HCT116 (cell line): ENCODE measurements at regions not wholly inside any gene's neighbourhood (a gene's known extent, or its start where the extent isn't known, plus 50 kb on each side); places are given as distances from the start of the nearest gene placed in this dataset.

Source experiments
- ATAC-seq: fragments of 200-7000 bp; cut with Tn5 transposase; 2 replicates; pipeline ENCODE4 v1.9.1; 2020; ENCODE audit warnings: mild to moderate bottlenecking, moderate library complexity
- BruUV-seq: library from RNA; stranded (reverse); fragments of 400-500 nt; replicated peaks from 2 replicates; lab custom pipeline; 2021; lab: Mats Ljungman, UMichigan
- CTCF ChIA-PET: fragments of 300-600 bp; sonication (Branson Sonifier 250); formaldehyde crosslinking; loops from one replicate; lab custom pipeline; 2021; ENCODE audit warnings: antibody characterized with exemption; lab: Charles Lee
- POLR2A ChIA-PET: fragments of 300-600, 350-600 bp; sonication (Branson Sonifier 250); formaldehyde crosslinking; loops from one replicate; lab custom pipeline; 2021; ENCODE audit warnings: antibody characterized with exemption; lab: Charles Lee
- RAD21 ChIA-PET, 2 experiments: fragments of 300-600 bp; sonication (Branson Sonifier 250); formaldehyde crosslinking; loops; one replicate each; lab custom pipeline; 2023; ENCODE audit warnings: low total read pairs in 2 of 2; ENCODE audit not compliant: uncharacterized antibody in 2 of 2, unreplicated experiment in 2 of 2, low non-redundant PET in 1 of 2; lab: Charles Lee
- DNase-seq: peaks from one replicate; pipeline ENCODE4 v3.0.0-alpha.2; 2010; ENCODE audit warnings: low read depth, low spot score
- H2AFZ ChIP-seq: fragments of 200-600 bp; shearing (Covaris generic), sonication (generic); 2 replicates; pipeline ENCODE4 v1.6.1; 2017; ENCODE audit warnings: low read depth, mixed run types, mixed read lengths, antibody characterized with exemption, low read length; ENCODE audit not compliant: poor library complexity, severe bottlenecking
- H3K27ac ChIP-seq: 2 replicates; pipeline ENCODE4 v1.5.1; 2012; ENCODE audit warnings: low read depth, low read length
- H3K27me3 ChIP-seq: fragments of 200-600 bp; sonication (generic); 2 replicates; pipeline ENCODE4 v1.6.1; 2016; ENCODE audit warnings: mixed run types, low read length, mixed read lengths; ENCODE audit not compliant: insufficient read depth
- H3K36me3 ChIP-seq, 2 experiments: fragments of 200-500 bp in 1 of 2; fragments of 200-600 bp in 1 of 2; sonication (Bioruptor generic) in 1 of 2; sonication (generic) in 1 of 2; 2 replicates each; pipeline versions ENCODE4 v1.5.1 to v1.6.1; 2014 to 2016; ENCODE audit warnings: low read length in 2 of 2, inconsistent platforms in 1 of 2, mixed read lengths in 1 of 2, mixed run types in 1 of 2; ENCODE audit not compliant: insufficient read depth in 2 of 2, control insufficient read depth in 1 of 2
- H3K4me1 ChIP-seq, 2 experiments: fragments of 200-600 bp in 1 of 2; sonication (generic) in 1 of 2; 2 replicates each; pipeline versions ENCODE4 v1.5.1 to v1.6.1; 2012 to 2017; ENCODE audit warnings: low read length in 2 of 2, inconsistent platforms in 1 of 2, mild to moderate bottlenecking in 1 of 2, mixed read lengths in 1 of 2, mixed run types in 1 of 2, moderate library complexity in 1 of 2; ENCODE audit not compliant: insufficient read depth in 2 of 2, control insufficient read depth in 1 of 2
- H3K4me2 ChIP-seq: fragments of 200-600 bp; sonication (generic); 2 replicates; pipeline ENCODE4 v1.6.1; 2017; ENCODE audit warnings: mixed run types, low read length, mixed read lengths
- H3K4me3 ChIP-seq, 2 experiments: fragments of 200-600 bp in 1 of 2; sonication (generic) in 1 of 2; replicated peaks in 1 of 2; 2 replicates each; pipeline ENCODE4 v1.5.1; 2011 to 2016; ENCODE audit warnings: low read length in 2 of 2, control low read depth in 1 of 2, low read depth in 1 of 2, mild to moderate bottlenecking in 1 of 2, mixed read lengths in 1 of 2, mixed run types in 1 of 2
- H3K79me2 ChIP-seq: fragments of 200-600 bp; sonication (generic); 2 replicates; pipeline ENCODE4 v1.6.1; 2017; ENCODE audit warnings: mild to moderate bottlenecking, mixed run types, low read length, moderate library complexity, mixed read lengths; ENCODE audit not compliant: insufficient read depth
- H3K9ac ChIP-seq: fragments of 200-600 bp; sonication (generic); 2 replicates; pipeline ENCODE4 v1.6.1; 2016; ENCODE audit warnings: low read length, mixed read lengths
- H3K9me2 ChIP-seq: fragments of 200-600 bp; sonication (generic), shearing (Covaris generic); 2 replicates; pipeline ENCODE4 v1.6.1; 2017; ENCODE audit warnings: mixed run types, mild to moderate bottlenecking, moderate library complexity; ENCODE audit not compliant: insufficient read depth
- H3K9me3 ChIP-seq, 2 experiments: fragments of 200-500 bp in 1 of 2; fragments of 200-600 bp in 1 of 2; sonication (Bioruptor generic) in 1 of 2; sonication (generic) in 1 of 2; 2 replicates each; pipeline ENCODE4 v1.6.1; 2014 to 2017; ENCODE audit warnings: low read length in 2 of 2, mixed read lengths in 2 of 2, inconsistent platforms in 1 of 2, low read depth in 1 of 2, mild to moderate bottlenecking in 1 of 2, mixed run types in 1 of 2, moderate library complexity in 1 of 2; ENCODE audit not compliant: control insufficient read depth in 1 of 2, insufficient read depth in 1 of 2
- H4K20me1 ChIP-seq: fragments of 200-600 bp; sonication (generic), shearing (Covaris generic); 2 replicates; pipeline ENCODE4 v1.6.1; 2017; ENCODE audit warnings: mixed run types, mild to moderate bottlenecking, moderate library complexity; ENCODE audit not compliant: insufficient read depth
- EZH2 ChIP-seq: fragments of 200-600 bp; sonication (generic); IDR thresholded peaks from 2 replicates; pipeline ENCODE4 v1.6.1; 2017; ENCODE audit warnings: antibody characterized with exemption, mixed run types
- FOSL1 ChIP-seq: IDR thresholded peaks from 2 replicates; pipeline ENCODE4 v1.6.1; 2012; ENCODE audit warnings: low read depth
- JUND ChIP-seq: IDR thresholded peaks from 2 replicates; pipeline ENCODE4 v1.6.1; 2012
- RAD21 ChIP-seq: IDR thresholded peaks from 2 replicates; pipeline ENCODE4 v1.6.1; 2012; ENCODE audit warnings: low read depth, mild to moderate bottlenecking
- SIN3A ChIP-seq: IDR thresholded peaks from 2 replicates; pipeline ENCODE4 v1.6.1; 2012; ENCODE audit warnings: low read depth
- intact Hi-C: fragments of 100-400 bp; cut with micrococcal nuclease; formaldehyde crosslinking; loops from 2 replicates; pipeline ENCODE4 v1.10.0; 2022
- TF ChIP-seq, protein P1 (sequence below): IDR thresholded peaks from 2 replicates; pipeline ENCODE4 v1.6.1; 2011; ENCODE audit warnings: mild to moderate bottlenecking, low read length, moderate library complexity; ENCODE audit not compliant: insufficient replicate concordance; ENCODE audit errors: extremely low read depth

DNA sequence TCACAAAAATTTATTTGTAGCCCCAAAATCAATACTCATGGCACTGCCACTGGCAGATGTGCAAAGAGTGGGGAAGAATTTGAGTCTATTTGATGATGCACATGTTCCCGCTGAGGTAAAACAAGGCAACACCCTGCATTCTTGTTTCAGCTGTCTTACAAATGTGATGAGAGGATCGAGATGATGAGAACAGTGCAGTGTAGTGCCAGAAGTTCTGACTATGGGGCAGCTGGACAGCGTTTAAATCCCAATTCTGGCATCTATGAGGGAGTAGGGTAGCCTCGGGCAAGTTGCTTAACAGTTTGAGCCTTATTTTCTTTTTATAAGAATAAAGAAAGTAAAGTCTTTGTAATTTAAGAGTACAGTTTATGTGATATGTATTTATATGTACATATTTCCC lies 296.7 kb upstream of the FKBP1C start:
- no peak overlapping the region for H2AFZ ChIP-seq
- H3K9me3 ChIP-seq = peaks cover 0 to 3% of the 10 kb centered on the region in 2 experiments; a peak in 1 of 4 replicates
- no peak overlapping the region for H3K9ac ChIP-seq
- ChIA-PET CTCF (no interaction called here), POLR2A (no interaction called here), RAD21 (no interaction called here)
- no peaks in the 10 kb centered on the region for H3K4me1 ChIP-seq
- intact Hi-C loops = no loop called here
- H4K20me1 ChIP-seq = no peaks in the 10 kb centered on the region
- no peak overlapping the region for H3K27ac ChIP-seq
- no TSS peak for BruUV-seq
- H3K79me2 ChIP-seq = no peaks in the 10 kb centered on the region
- H3K4me3 ChIP-seq = no peak overlapping the region
- no peaks in the 10 kb centered on the region for H3K9me2 ChIP-seq
- TF ChIP-seq EZH2 (no peak), FOSL1 (no peak), SIN3A (no peak)
- H3K4me2 ChIP-seq = no peak overlapping the region
- H3K36me3 ChIP-seq = no peaks in the 10 kb centered on the region
- no peaks in the 10 kb centered on the region for H3K27me3 ChIP-seq
- DNase-seq = no peak
- no peak for ATAC-seq

DNA sequence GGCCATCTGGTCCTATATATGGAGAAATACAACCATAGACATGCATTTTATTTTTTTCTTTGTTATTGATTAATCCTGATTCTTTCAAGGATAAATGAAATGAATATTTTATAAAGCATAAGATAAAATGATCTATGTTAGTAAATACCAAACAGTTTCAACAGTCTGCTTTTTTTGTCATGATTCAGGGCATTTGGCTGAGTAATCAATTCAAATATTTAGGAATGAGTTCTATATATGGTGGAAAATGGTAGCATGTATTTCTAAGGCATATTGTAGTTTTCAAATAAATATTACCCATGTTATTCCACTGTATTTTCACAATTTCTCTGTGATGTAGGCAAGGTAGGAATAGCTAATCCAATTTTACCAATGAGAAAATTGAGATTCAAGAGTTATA lies 287.5 kb upstream of the FKBP1C start:
- ATAC-seq (no peak), DNase-seq (no peak)
- Histone ChIP-seq H3K4me3 (no peak overlapping the region), H3K79me2 (no peaks in the 10 kb centered on the region), H3K4me1 (no peaks in the 10 kb centered on the region), H3K36me3 (no peaks in the 10 kb centered on the region), H4K20me1 (no peaks in the 10 kb centered on the region), H3K9me3 (no peaks in the 10 kb centered on the region; a peak in 1 of 4 replicates), H2AFZ (no peak overlapping the region), H3K27ac (no peak overlapping the region), H3K4me2 (no peak overlapping the region), H3K9me2 (no peaks in the 10 kb centered on the region), H3K27me3 (no peaks in the 10 kb centered on the region), H3K9ac (no peak overlapping the region)
- ChIA-PET RAD21 (no interaction called here), POLR2A (no interaction called here), CTCF (no interaction called here)
- no peak for TF ChIP-seq FOSL1
- no TSS peak for BruUV-seq
- intact Hi-C loops = no loop called here

DNA sequence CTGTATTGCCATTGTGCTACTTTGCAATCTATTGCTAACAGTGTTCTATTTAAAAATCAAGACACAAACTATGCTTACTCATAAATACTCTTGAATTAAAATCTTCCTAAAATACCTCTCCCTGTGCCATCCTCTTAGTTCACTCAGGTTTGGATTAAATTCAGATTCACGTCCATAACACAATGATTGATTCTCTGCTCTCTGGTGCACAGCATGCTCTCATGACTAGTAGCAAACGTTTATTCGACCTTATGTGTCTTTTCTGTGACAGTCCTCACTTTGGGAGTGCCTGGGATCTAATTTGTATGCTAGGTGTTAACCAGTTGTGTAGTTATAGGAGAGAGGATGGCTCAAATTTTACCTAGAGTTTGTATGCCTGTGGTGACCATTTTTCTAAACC lies 270.4 kb upstream of the FKBP1C start:
- ChIA-PET POLR2A (no interaction called here), CTCF (no interaction called here), RAD21 (no interaction called here)
- Histone ChIP-seq H3K9me2 (no peaks in the 10 kb centered on the region), H3K79me2 (no peaks in the 10 kb centered on the region), H3K9ac (no peak overlapping the region), H3K4me1 (no peaks in the 10 kb centered on the region), H3K9me3 (peaks cover 0 to 13% of the 10 kb centered on the region in 2 experiments; a peak in 1 of 4 replicates), H4K20me1 (no peaks in the 10 kb centered on the region; the same call in 1 of the 2 replicates), H2AFZ (no peak overlapping the region), H3K27ac (no peak overlapping the region), H3K36me3 (no peaks in the 10 kb centered on the region), H3K27me3 (no peaks in the 10 kb centered on the region), H3K4me3 (no peak overlapping the region)
- no peak for ATAC-seq
- BruUV-seq = no TSS peak
- DNase-seq = no peak
- intact Hi-C loops = no loop called here
- TF ChIP-seq, protein P1, sequence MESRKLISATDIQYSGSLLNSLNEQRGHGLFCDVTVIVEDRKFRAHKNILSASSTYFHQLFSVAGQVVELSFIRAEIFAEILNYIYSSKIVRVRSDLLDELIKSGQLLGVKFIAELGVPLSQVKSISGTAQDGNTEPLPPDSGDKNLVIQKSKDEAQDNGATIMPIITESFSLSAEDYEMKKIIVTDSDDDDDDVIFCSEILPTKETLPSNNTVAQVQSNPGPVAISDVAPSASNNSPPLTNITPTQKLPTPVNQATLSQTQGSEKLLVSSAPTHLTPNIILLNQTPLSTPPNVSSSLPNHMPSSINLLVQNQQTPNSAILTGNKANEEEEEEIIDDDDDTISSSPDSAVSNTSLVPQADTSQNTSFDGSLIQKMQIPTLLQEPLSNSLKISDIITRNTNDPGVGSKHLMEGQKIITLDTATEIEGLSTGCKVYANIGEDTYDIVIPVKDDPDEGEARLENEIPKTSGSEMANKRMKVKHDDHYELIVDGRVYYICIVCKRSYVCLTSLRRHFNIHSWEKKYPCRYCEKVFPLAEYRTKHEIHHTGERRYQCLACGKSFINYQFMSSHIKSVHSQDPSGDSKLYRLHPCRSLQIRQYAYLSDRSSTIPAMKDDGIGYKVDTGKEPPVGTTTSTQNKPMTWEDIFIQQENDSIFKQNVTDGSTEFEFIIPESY = no peak
- TF ChIP-seq JUND = no peak
- no peak for TF ChIP-seq RAD21
- TF ChIP-seq, all 23 proteins: peak for 0
- no peak overlapping the region for H3K4me2 ChIP-seq
